ENCODE measurements at regions not wholly inside any gene's neighbourhood (a gene's known extent, or its start where the extent isn't known, plus 50 kb on each side); places are given as distances from the start of the nearest gene placed in this dataset.

GRCh38 chr5:73232266-73233041 is 59.5 kb downstream of the TMEM174 start:
- no peak overlapping the region for H3K4me3 ChIP-seq (ENCODE audit: low read length)
- TF ChIP-seq CTCF (IDR thresholded peaks at IDR 0.05; ENCODE audit: insufficient read depth, low read depth, low read length, missing control alignments), result no peak
- DNase-seq (ENCODE audit: low read depth), result no peak

- H3K4me3 ChIP-seq (ENCODE audit: low read length), result no peak overlapping the region
- TF ChIP-seq CTCF (IDR thresholded peaks at IDR 0.05; ENCODE audit: insufficient read depth, low read depth, low read length, missing control alignments), result no peak
- no peak for DNase-seq (ENCODE audit: low read depth)
Measured at GRCh38 chr5:73231246-73231778, 58.3 kb downstream of the TMEM174 start.

GRCh38 chr5:73230264-73231245 is 57.6 kb downstream of the TMEM174 start:
- H3K4me3 ChIP-seq (ENCODE audit: low read length), result no peak overlapping the region
- no peak for TF ChIP-seq CTCF (IDR thresholded peaks at IDR 0.05; ENCODE audit: insufficient read depth, low read depth, low read length, missing control alignments)
- DNase-seq (ENCODE audit: low read depth), result no peak

- DNase-seq (ENCODE audit: low read depth), result peak; percentile 74
- H3K4me3 ChIP-seq (ENCODE audit: low read length), result no peak overlapping the region
- TF ChIP-seq CTCF (IDR thresholded peaks at IDR 0.05; ENCODE audit: insufficient read depth, low read depth, low read length, missing control alignments), result no peak
Measured at GRCh38 chr5:73229271-73229670, 56.3 kb downstream of the TMEM174 start.

- DNase-seq (ENCODE audit: low read depth), result no peak
- TF ChIP-seq CTCF (IDR thresholded peaks at IDR 0.05; ENCODE audit: insufficient read depth, low read depth, low read length, missing control alignments), result no peak
Measured at GRCh38 chr5:73228052-73228451, 55.1 kb downstream of the TMEM174 start.

More at GRCh38 chr5:73228052-73228451, 55.1 kb downstream of the TMEM174 start:
- H3K4me3 ChIP-seq (ENCODE audit: low read length), result no peak overlapping the region
